Endothelial cell of umbilical vein (primary cell): ENCODE measurements at regions not wholly inside any gene's neighbourhood (a gene's known extent, or its start where the extent isn't known, plus 50 kb on each side); places are given as distances from the start of the nearest gene placed in this dataset.

Source experiments
- BruUV-seq: library from RNA; stranded (reverse); fragments of 400-500 nt; replicated peaks from 2 replicates; lab custom pipeline; 2021; lab: Mats Ljungman, UMichigan
- CTCF ChIA-PET: fragments of 300-600, 350-600 bp; sonication (Branson Sonifier 250); formaldehyde crosslinking; loops from one replicate; lab custom pipeline; 2021; ENCODE audit warnings: antibody characterized with exemption, inconsistent platforms; lab: Charles Lee
- POLR2A ChIA-PET: fragments of 300-600, 350-600 bp; sonication (Branson Sonifier 250); formaldehyde crosslinking; loops from one replicate; lab custom pipeline; 2021; ENCODE audit warnings: antibody characterized with exemption, inconsistent platforms; lab: Charles Lee
- DNase-seq: peaks from one replicate; pipeline ENCODE4 v3.0.0-alpha.2; 2011; ENCODE audit warnings: low read depth, low spot score
- FAIRE-seq: peaks from 2 replicates; lab custom pipeline; 2011; peaks lifted over from hg19 to GRCh38; lab: Jason Lieb, UNC
- H2AFZ ChIP-seq: 2 replicates; pipeline ENCODE4 v1.6.0; 2012; ENCODE audit warnings: low read depth, low read length, control low read depth, inconsistent platforms
- H3K27ac ChIP-seq: 2 replicates; pipeline ENCODE4 v1.5.1; 2011; ENCODE audit warnings: low read depth, mild to moderate bottlenecking, control low read depth, low read length, moderate library complexity; ENCODE audit not compliant: insufficient read depth
- H3K27me3 ChIP-seq, 2 experiments: 2 replicates each; pipeline versions ENCODE4 v1.6.0 to v1.6.1; 2011; ENCODE audit warnings: low read length in 2 of 2, mixed read lengths in 1 of 2; ENCODE audit not compliant: control insufficient read depth in 2 of 2, insufficient read depth in 2 of 2
- H3K36me3 ChIP-seq, 2 experiments: 2 replicates in 1 of 2; 3 replicates in 1 of 2; pipeline ENCODE4 v1.5.1; 2011; ENCODE audit warnings: low read length in 2 of 2, mild to moderate bottlenecking in 1 of 2, moderate library complexity in 1 of 2; ENCODE audit not compliant: control insufficient read depth in 2 of 2, insufficient read depth in 2 of 2; ENCODE audit errors: extremely low read depth in 1 of 2
- H3K4me1 ChIP-seq: 3 replicates; pipeline ENCODE4 v1.5.1; 2011; ENCODE audit warnings: mild to moderate bottlenecking, low read length; ENCODE audit not compliant: control insufficient read depth, insufficient read depth; ENCODE audit errors: extremely low read depth
- H3K4me2 ChIP-seq: 2 replicates; pipeline ENCODE4 v1.6.1; 2011; ENCODE audit warnings: low read length, control low read depth, mixed read lengths; ENCODE audit not compliant: insufficient read depth
- H3K4me3 ChIP-seq, 3 experiments: fragments of 200-600 bp in 1 of 3; sonication (generic), shearing (Covaris generic) in 1 of 3; replicated peaks in 1 of 3; 2 replicates each; pipeline ENCODE4 v1.5.1; 2011 to 2016; ENCODE audit warnings: control low read depth in 3 of 3, low read length in 3 of 3, mild to moderate bottlenecking in 2 of 3, inconsistent platforms in 1 of 3, low read depth in 1 of 3, moderate library complexity in 1 of 3; ENCODE audit not compliant: insufficient read depth in 1 of 3
- H3K79me2 ChIP-seq: 2 replicates; pipeline ENCODE4 v1.6.0; 2012; ENCODE audit warnings: low read length, inconsistent platforms; ENCODE audit not compliant: control insufficient read depth, insufficient read depth
- H3K9ac ChIP-seq: replicated peaks from 2 replicates; pipeline ENCODE3; 2011; ENCODE audit warnings: low read length, control low read depth; ENCODE audit not compliant: insufficient read depth; ENCODE audit errors: extremely low read depth
- H3K9me1 ChIP-seq: replicated peaks from 3 replicates; pipeline ENCODE4 v1.6.0; 2011; ENCODE audit warnings: mild to moderate bottlenecking, low read length; ENCODE audit not compliant: control insufficient read depth, insufficient read depth; ENCODE audit errors: extremely low read depth
- H3K9me3 ChIP-seq: replicated peaks from 2 replicates; pipeline ENCODE4 v1.5.1; 2012; ENCODE audit warnings: low read length, inconsistent platforms; ENCODE audit not compliant: control insufficient read depth, insufficient read depth
- H4K20me1 ChIP-seq: replicated peaks from 2 replicates; pipeline ENCODE3; 2011; ENCODE audit warnings: mild to moderate bottlenecking, low read length; ENCODE audit not compliant: control insufficient read depth, insufficient read depth; ENCODE audit errors: extremely low read depth
- EZH2 ChIP-seq: IDR thresholded peaks from 2 replicates; pipeline ENCODE4 v1.6.1; 2012; ENCODE audit warnings: borderline replicate concordance, low read depth, mild to moderate bottlenecking, moderate library complexity, low read length, inconsistent platforms; ENCODE audit not compliant: severe bottlenecking
- FOS ChIP-seq: IDR thresholded peaks from 2 replicates; pipeline ENCODE4 v1.6.1; 2011; ENCODE audit warnings: mild to moderate bottlenecking, low read length, moderate library complexity, borderline replicate concordance; ENCODE audit not compliant: insufficient read depth
- GATA2 ChIP-seq: IDR thresholded peaks from 2 replicates; pipeline ENCODE4 v1.7.0; 2011; ENCODE audit warnings: low read depth, mild to moderate bottlenecking, moderate library complexity, mixed read lengths, low read length; ENCODE audit not compliant: insufficient read length, insufficient read depth
- JUN ChIP-seq: IDR thresholded peaks from 2 replicates; pipeline ENCODE4 v1.6.1; 2011; ENCODE audit warnings: borderline replicate concordance, low read depth; ENCODE audit not compliant: insufficient read length, insufficient read depth
- POLR2A ChIP-seq: IDR thresholded peaks from 2 replicates; pipeline ENCODE4 v1.6.1; 2012; ENCODE audit warnings: low read depth, mild to moderate bottlenecking, control low read depth, low read length
- POLR2AphosphoS5 ChIP-seq: IDR thresholded peaks from 2 replicates; pipeline ENCODE4 v1.6.1; 2012; ENCODE audit warnings: low read depth, mild to moderate bottlenecking, control low read depth, low read length, moderate library complexity; ENCODE audit not compliant: insufficient read depth
- dilution Hi-C: fragments of 300-500 bp; cut with MboI; formaldehyde crosslinking; loops from one replicate; pipeline ENCODE4 v1.15.0; 2019; ENCODE audit warnings: low sequenced_read_pairs; ENCODE audit not compliant: extremely low pct_ligation_motif_present
- intact Hi-C: fragments of 100-400 bp; cut with micrococcal nuclease; formaldehyde crosslinking; loops from one replicate; pipeline ENCODE4 v1.10.0; 2022
- TF ChIP-seq, protein P1 (sequence below): IDR thresholded peaks from 2 replicates; pipeline ENCODE4 v1.6.1; 2011; ENCODE audit not compliant: insufficient read depth, insufficient read length

DNA sequence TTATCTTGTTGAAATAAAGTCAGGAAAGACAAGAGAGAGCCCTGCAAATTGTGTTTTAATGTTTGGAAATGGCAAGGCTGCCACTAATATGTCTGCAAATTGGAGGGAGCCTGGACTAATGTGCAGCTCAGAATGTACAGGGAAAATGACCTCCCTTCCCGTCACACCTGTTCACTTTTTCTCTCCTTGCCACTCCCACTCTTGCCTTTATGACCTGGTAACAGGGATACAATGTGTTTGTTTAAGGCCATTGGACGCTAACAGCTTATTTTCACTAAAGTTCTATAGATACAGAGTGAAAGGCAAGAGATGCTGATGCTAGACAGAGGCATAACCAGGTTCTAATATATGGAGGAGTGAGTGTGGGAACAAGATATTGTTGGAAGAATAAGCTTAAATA, 203.9 kb downstream of the RAB38 start:
- H3K9ac ChIP-seq, result no peak overlapping the region
- H3K9me3 ChIP-seq, result no peaks in the 10 kb centered on the region
- H3K4me2 ChIP-seq, result no peak overlapping the region
- CTCF ChIA-PET, result interaction anchor here (1.0 kb wide), 1 partner anchor 916 kb away, joined by 3 read pairs; no protein-coding TSS in a partner anchor
- POLR2A ChIA-PET, result no interaction called here
- H2AFZ ChIP-seq, result no peak overlapping the region
- H4K20me1 ChIP-seq, result no peaks in the 10 kb centered on the region
- no TSS peak for BruUV-seq
- no peak overlapping the region for H3K4me3 ChIP-seq
- no peak for DNase-seq
- H3K27me3 ChIP-seq, result no peaks in the 10 kb centered on the region
- intact Hi-C loops, result no loop called here
- H3K9me1 ChIP-seq, result no peaks in the 10 kb centered on the region
- H3K27ac ChIP-seq, result no peak overlapping the region
- FAIRE-seq, result no peak
- H3K36me3 ChIP-seq, result no peaks in the 10 kb centered on the region
- H3K4me1 ChIP-seq, result no peaks in the 10 kb centered on the region
- dilution Hi-C loops, result no loop called here
- TF ChIP-seq EZH2 (no peak), POLR2A (no peak), POLR2AphosphoS5 (no peak), GATA2 (no peak)
- H3K79me2 ChIP-seq, result no peaks in the 10 kb centered on the region

DNA sequence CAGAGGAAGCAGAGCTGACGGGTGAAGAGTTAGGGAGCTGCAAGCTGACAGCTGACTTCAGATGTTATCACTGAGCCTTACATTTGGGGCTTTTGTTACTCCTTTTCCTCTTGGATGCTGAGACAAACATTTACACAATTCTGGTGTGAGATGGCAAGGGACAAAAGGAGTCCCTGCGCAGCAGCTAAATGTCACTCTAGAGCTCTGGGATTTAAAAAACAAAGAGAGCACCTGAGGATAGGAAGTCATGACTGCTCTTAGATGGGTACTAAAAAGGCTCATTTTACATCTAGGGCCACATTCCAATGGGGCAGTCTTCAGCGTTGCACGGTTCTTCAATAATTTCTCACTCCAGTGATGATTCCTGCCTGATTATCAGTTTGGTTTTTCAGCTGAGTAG, 204.5 kb downstream of the RAB38 start:
- no TSS peak for BruUV-seq

More for the DNA sequence above, 204.5 kb downstream of the RAB38 start:
- Histone ChIP-seq H3K4me1 (no peaks in the 10 kb centered on the region), H3K4me3 (no peak overlapping the region), H3K9ac (no peak overlapping the region), H3K36me3 (no peaks in the 10 kb centered on the region), H4K20me1 (no peaks in the 10 kb centered on the region), H3K79me2 (no peaks in the 10 kb centered on the region), H3K4me2 (no peak overlapping the region), H2AFZ (no peak overlapping the region), H3K27me3 (no peaks in the 10 kb centered on the region), H3K27ac (no peak overlapping the region), H3K9me3 (no peaks in the 10 kb centered on the region), H3K9me1 (no peaks in the 10 kb centered on the region)
- TF ChIP-seq, protein P1, sequence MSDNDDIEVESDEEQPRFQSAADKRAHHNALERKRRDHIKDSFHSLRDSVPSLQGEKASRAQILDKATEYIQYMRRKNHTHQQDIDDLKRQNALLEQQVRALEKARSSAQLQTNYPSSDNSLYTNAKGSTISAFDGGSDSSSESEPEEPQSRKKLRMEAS, result no peak
- no peak for TF ChIP-seq GATA2
- TF ChIP-seq FOS, result no peak
- no peak for TF ChIP-seq POLR2A
- no peak for TF ChIP-seq POLR2AphosphoS5
- no peak for TF ChIP-seq JUN
- no peak for DNase-seq
- dilution Hi-C loops (no loop called here), intact Hi-C loops (no loop called here)
- ChIA-PET CTCF (no interaction called here), POLR2A (no interaction called here)
- no peak for FAIRE-seq
